HFF-Myc (cell line): ENCODE measurements at regions not wholly inside any gene's neighbourhood (a gene's known extent, or its start where the extent isn't known, plus 50 kb on each side); places are given as distances from the start of the nearest gene placed in this dataset.

Source experiments
- DNase-seq: peaks from one replicate; pipeline ENCODE4 v3.0.0-alpha.2; 2011; ENCODE audit warnings: low read depth; ENCODE audit errors: extremely low read depth
- H3K4me3 ChIP-seq: replicated peaks from 2 replicates; pipeline ENCODE4 v1.5.1; 2011; ENCODE audit warnings: low read depth, mild to moderate bottlenecking, control low read depth, low read length
- CTCF ChIP-seq: IDR thresholded peaks from 2 replicates; pipeline ENCODE4 v1.5.1; 2012; ENCODE audit warnings: mild to moderate bottlenecking, low read depth, low read length, control low read depth; ENCODE audit errors: missing control alignments

GRCh38 chr18:77571743-77572142 is 322.1 kb downstream of the GALR1 start:
- no peak overlapping the region for H3K4me3 ChIP-seq
- no peak for DNase-seq
- no peak for TF ChIP-seq CTCF

- no peak for DNase-seq
- no peak for TF ChIP-seq CTCF
- H3K4me3 ChIP-seq = no peak overlapping the region
Observed at GRCh38 chr18:77572537-77572936, 322.9 kb downstream of the GALR1 start.

GRCh38 chr18:77573571-77573970 is 323.9 kb downstream of the GALR1 start:
- DNase-seq = no peak
- TF ChIP-seq CTCF = no peak

GRCh38 chr18:77590943-77591515 is 341.4 kb downstream of the GALR1 start:
- no peak for TF ChIP-seq CTCF
- no peak for DNase-seq
- H3K4me3 ChIP-seq = no peak overlapping the region

More at GRCh38 chr18:77573571-77573970, 323.9 kb downstream of the GALR1 start:
- no peak overlapping the region for H3K4me3 ChIP-seq

DNA sequence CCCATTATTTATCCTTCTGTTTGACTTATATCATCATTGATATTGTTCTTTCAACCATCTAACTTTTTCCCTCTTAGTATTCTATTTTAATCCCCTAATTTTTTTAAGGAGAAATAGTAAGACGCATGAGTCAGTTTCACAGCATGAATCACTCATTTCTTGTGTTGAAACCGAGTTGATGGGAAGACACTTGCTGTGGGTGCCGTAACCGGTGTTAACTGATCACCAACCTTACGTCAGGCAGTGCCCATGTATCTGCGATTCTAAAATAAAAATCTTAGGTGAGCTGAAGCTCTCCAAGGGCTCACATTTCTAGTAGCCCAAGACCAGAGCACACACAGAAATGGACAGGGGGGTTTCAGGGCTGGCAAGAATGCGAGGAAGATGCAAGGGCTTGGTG is 348.1 kb downstream of the GALR1 start:
- TF ChIP-seq CTCF = no peak
- DNase-seq = no peak

DNA sequence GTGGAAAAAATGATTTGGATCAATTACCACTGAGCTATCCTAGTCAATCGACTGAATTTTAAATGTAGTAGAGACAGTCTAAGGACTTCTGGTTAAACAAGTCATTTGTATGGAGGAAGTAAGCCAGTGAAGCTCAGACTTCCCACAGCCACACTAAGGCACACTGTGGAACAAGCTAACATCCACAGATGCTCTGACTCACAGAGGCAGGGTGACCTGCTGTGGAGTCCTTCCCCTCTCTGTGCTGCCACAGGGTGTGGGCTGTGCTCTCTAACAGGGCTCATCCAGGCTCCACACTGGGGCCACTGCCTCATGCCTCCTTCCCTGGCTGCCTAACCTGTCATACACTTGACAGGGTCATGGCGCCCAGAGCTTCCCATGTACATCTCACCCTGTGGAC is 351.0 kb downstream of the GALR1 start:
- DNase-seq = no peak
- no peak overlapping the region for H3K4me3 ChIP-seq
- TF ChIP-seq CTCF = no peak

More for the DNA sequence above, 348.1 kb downstream of the GALR1 start:
- H3K4me3 ChIP-seq = no peak overlapping the region

- DNase-seq = no peak
- no peak for TF ChIP-seq CTCF
- H3K4me3 ChIP-seq = no peak overlapping the region
Observed at GRCh38 chr18:77601567-77601966, 351.9 kb downstream of the GALR1 start.
